Left colon (tissue), 2 donors: ENCODE measurements at regions not wholly inside any gene's neighbourhood (a gene's known extent, or its start where the extent isn't known, plus 50 kb on each side); places are given as distances from the start of the nearest gene placed in this dataset.

ENCODE experiments used
- ATAC-seq: fragments of 200-7000 bp; cut with Tn5 transposase; one replicate; pipeline ENCODE4 v1.9.1; 2020; ENCODE audit warnings: mild to moderate bottlenecking, moderate library complexity
- DNase-seq, 2 donors: peaks; one replicate each; pipeline ENCODE4 v3.0.0-alpha.2; 2020
- intact Hi-C, 2 donors: fragments of 100-400 bp; cut with DNase I in 1 of 2; cut with micrococcal nuclease in 1 of 2; formaldehyde crosslinking; loops; one replicate each; pipeline versions ENCODE4 v1.11.2 to v1.14.0; 2022; cut with DNase I, micrococcal nuclease
- donor health status: DM: no; HTN: no; CAD: no.
- donor health status: DM: yes; HTN: yes; CAD: no.

DNA sequence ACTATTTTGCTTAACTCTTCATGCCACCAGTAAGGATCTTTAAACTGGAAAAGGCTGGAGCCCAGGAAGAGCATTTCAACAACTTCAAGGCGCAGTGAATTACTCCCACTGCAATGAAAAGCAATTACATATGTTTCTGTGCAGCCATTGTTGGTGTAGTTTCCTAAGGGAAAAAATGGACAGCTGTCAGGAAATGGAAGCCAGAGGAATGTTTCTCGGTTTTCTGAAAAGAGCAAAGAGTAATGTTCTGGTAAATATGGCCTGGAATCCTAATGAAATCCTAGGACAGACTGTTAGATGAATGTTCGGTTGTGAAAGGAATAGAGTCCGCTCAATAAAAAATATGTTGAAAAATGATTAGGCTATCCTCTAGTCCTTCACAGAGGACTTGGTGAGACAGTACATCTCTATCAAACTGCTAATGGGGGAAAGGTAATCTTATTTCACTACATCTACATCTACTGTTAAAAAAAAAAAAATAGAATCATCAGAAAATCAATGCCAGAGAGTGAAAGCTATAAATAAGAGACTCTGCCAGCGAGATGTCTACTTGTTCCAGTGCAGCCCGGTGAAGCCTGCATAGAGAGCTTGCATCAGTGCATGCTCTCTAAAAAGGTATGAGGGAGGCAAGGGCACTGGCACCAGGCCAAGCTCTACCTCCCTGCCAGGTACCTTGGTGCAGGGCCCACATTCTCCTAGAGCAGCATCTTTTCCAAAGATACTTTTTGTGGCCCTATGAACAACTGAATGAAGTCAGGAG lies 68.2 kb upstream of the TJP1 start:
- DNase-seq (no peak), ATAC-seq (no peak)
- intact Hi-C loops: no loop called here

DNA sequence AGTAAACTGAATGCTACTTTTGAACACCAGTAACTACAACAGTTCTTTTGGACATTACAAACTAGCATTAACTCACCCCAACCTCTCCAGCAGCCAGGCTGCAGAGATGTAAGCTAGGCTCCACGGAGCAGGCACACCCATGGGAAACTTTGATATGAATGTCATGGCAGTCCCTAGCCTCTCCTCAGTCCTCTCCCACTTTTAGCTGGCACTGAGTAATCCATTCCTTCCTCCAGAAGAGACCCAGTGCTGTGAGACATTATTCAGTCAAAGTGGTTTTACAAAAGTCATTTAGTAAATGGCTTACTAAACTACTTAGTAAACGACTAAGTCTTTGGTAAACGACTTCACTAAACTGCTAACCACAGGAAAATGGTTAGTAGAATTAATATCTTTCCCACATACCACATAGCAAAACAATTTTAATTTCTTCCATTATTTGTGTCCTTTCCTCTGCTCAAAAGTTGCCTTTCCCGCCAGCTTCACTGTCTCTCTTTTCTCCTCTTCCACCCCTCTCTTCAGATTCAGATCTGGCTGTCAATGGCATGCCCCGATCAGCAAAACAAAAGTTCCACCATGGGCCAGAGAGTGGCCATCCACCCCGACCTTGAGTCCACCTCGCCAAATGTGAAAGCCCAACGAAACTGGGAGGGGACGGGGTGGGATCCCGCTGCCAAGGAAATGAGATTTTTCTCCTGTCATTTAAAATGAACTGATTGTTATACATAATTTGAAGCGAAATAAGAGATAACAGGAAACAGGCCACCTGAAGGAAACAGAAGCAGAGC lies 67.5 kb upstream of the TJP1 start:
- no peak for ATAC-seq
- intact Hi-C loops: no loop called here
- no peak for DNase-seq

- no peak for ATAC-seq
- intact Hi-C loops: no loop called here
- DNase-seq: no peak
Measured at GRCh38 chr15:29888646-29889045, 66.4 kb upstream of the TJP1 start.

GRCh38 chr15:29887721-29888120 lies 65.5 kb upstream of the TJP1 start:
- DNase-seq (no peak), ATAC-seq (no peak)

GRCh38 chr15:29885183-29885582 lies 62.9 kb upstream of the TJP1 start:
- ATAC-seq: no peak
- intact Hi-C loops: no loop called here

More at GRCh38 chr15:29887721-29888120, 65.5 kb upstream of the TJP1 start:
- intact Hi-C loops: no loop called here

DNA sequence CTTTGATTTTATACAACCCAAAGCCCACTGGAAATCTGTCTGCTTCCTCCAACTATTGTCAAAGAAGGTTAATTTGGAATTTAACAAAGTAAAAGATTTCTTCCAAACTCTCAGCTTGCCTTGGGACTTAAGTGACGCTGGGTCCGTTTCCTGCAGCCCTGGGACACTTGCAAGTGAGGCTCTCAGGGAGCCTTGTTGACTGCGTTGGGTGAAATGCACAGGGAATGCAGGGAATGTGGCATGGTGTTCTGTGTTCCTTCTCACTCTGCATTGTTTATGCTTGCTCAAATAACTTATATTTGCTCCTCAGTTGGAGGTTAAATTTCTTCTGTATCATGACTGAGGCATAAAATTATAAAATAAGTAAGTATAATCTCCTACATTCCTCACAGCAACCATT lies 60.9 kb upstream of the TJP1 start:
- DNase-seq: no peak
- intact Hi-C loops: no loop called here
- no peak for ATAC-seq

More at GRCh38 chr15:29885183-29885582, 62.9 kb upstream of the TJP1 start:
- DNase-seq: no peak

DNA sequence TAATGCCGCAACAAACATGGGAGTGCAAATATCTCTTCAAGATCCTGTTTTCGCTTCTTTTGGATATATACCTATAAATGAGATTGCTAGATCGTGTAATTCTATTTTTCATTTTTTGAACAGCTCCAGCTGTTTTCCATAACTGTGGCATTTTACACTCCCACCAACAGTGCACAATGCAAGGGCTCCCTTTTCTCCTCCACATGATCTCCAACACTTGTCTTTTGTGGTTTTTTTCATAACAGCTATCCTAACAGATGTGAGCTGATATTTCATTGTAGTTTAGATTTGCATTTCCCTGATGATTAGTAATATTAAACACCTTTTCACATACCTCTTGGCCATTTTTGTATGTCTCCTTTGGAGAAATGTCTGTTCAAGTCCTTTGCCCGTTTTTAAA lies 58.6 kb upstream of the TJP1 start:
- ATAC-seq (no peak), DNase-seq (no peak)
- intact Hi-C loops: no loop called here

DNA sequence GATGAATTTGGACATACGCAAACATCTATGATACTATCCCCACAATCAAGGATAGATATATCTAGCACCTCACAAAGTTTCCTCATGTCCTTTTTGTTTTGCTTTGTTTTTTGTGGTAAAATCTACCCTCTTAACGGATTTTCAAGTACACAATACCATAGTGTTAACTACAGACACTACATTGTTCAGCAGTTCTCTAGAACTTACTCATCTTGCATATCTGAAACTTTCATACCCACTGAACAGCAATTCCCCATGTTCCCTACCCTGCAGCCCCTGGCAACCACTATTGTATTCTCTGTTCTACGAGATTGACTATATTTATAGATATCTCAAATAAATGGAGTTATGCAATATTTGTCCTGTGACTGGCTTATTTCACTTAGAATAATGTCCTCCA lies 58.1 kb upstream of the TJP1 start:
- DNase-seq: no peak

DNA sequence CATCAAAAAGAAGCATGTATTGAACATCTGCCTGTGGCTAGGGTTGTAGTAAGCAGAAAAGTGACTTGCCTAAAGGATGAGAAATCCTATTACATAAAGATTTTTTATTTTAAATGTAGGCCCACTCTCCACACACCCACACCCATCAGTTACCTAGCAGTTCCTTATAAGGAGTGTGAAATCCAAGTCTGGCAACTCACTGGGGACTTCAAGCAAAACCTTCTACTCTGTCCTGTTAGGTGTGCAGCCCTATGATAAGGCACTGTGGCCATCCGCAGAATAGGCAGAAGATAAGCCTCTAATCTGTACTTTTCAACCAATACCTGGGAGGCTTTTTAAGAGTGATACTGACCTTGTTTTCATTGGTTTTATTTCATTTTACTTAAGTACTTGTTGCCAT lies 52.7 kb upstream of the TJP1 start:
- intact Hi-C loops: no loop called here
- ATAC-seq (no peak), DNase-seq (no peak)

More for the DNA sequence above, 58.1 kb upstream of the TJP1 start:
- ATAC-seq: no peak
- intact Hi-C loops: no loop called here

DNA sequence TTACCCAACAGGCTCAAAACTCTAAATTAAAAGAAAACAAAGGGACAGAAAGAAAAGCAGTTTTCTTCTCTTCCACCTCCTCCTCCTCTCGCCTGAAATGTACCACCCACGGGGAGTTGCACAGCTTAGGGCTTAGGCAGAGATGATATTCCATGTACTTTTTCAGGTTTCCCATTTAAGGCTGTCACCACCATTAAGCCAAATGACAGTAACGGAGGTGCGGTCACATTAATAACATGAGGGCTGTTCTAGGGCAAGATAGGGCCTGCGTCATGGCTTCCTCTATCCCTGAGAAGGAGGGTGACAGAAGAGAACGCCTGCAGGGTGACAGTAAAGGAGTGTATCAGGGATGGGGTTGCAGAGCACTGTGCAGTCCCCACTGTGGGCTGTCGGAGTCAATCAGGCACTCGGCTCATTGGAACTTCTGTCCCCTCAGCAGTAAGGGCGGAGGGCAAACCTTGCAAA lies 51.7 kb upstream of the TJP1 start:
- DNase-seq: no peak
- ATAC-seq: no peak
- intact Hi-C loops: no loop called here

DNA sequence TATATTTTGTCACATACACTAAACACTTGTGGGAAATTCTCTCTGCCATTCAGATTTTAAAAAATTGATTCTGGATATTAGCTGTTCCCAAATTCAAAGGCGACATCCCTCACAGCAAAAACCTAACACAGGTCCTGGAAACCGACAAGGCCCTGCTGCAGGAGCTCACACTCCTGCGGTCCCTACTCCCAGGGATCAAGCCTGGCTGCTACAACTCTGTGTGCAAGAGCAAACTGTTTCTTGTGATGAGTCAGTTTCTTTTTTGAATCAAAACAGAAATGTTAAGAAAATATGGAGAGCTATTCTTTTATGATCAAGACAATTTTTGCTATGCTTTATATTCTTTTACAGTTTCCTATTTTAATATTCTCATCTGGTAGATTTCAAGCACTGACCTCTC lies 51.0 kb upstream of the TJP1 start:
- DNase-seq (no peak), ATAC-seq (no peak)
- intact Hi-C loops: no loop called here

GRCh38 chr15:29872716-29873115 lies 50.4 kb upstream of the TJP1 start:
- ATAC-seq (no peak), DNase-seq (no peak)
- intact Hi-C loops: no loop called here
